ENCODE measurements at regions not wholly inside any gene's neighbourhood (a gene's known extent, or its start where the extent isn't known, plus 50 kb on each side); places are given as distances from the start of the nearest gene placed in this dataset.

- H3K36me3 ChIP-seq (ENCODE audit: control insufficient read depth, insufficient read depth, low read length), result no peaks in the 10 kb centered on the region
- no TSS peak for BruUV-seq (replicated peaks)
- FAIRE-seq, result no peak
- TF ChIP-seq, protein P1, sequence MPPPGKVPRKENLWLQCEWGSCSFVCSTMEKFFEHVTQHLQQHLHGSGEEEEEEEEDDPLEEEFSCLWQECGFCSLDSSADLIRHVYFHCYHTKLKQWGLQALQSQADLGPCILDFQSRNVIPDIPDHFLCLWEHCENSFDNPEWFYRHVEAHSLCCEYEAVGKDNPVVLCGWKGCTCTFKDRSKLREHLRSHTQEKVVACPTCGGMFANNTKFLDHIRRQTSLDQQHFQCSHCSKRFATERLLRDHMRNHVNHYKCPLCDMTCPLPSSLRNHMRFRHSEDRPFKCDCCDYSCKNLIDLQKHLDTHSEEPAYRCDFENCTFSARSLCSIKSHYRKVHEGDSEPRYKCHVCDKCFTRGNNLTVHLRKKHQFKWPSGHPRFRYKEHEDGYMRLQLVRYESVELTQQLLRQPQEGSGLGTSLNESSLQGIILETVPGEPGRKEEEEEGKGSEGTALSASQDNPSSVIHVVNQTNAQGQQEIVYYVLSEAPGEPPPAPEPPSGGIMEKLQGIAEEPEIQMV (tag; conservative IDR thresholded peaks at IDR 0.05; ENCODE audit: low read depth), result no peak
- no peak for TF ChIP-seq MCM5 (IDR thresholded peaks at IDR 0.05; ENCODE audit: low read depth)
- TF ChIP-seq CHD4 (IDR thresholded peaks at IDR 0.05; ENCODE audit: insufficient read depth, insufficient replicate concordance, low read depth, low read length, poor library complexity, severe bottlenecking), result no peak
- TF ChIP-seq, protein P2, sequence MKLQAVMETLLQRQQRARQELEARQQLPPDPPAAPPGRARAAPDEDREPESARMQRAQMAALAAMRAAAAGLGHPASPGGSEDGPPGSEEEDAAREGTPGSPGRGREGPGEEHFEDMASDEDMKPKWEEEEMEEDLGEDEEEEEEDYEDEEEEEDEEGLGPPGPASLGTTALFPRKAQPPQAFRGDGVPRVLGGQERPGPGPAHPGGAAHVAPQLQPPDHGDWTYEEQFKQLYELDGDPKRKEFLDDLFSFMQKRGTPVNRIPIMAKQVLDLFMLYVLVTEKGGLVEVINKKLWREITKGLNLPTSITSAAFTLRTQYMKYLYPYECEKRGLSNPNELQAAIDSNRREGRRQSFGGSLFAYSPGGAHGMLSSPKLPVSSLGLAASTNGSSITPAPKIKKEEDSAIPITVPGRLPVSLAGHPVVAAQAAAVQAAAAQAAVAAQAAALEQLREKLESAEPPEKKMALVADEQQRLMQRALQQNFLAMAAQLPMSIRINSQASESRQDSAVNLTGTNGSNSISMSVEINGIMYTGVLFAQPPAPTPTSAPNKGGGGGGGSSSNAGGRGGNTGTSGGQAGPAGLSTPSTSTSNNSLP (IDR thresholded peaks at IDR 0.05; ENCODE audit: borderline replicate concordance, low read depth, low read length), result no peak
- TF ChIP-seq DIDO1 (tag; IDR thresholded peaks at IDR 0.05; ENCODE audit: low read depth), result no peak
- no peak for TF ChIP-seq SIX5 (IDR thresholded peaks at IDR 0.05; ENCODE audit: borderline replicate concordance in 1 of 2, insufficient read depth in 1 of 2, low read depth in 1 of 2, low read length in 2 of 2)
- TF ChIP-seq ZBTB9 (CRISPR knock-in tag; IDR thresholded peaks at IDR 0.05), result no peak
- TF ChIP-seq, protein P3, sequence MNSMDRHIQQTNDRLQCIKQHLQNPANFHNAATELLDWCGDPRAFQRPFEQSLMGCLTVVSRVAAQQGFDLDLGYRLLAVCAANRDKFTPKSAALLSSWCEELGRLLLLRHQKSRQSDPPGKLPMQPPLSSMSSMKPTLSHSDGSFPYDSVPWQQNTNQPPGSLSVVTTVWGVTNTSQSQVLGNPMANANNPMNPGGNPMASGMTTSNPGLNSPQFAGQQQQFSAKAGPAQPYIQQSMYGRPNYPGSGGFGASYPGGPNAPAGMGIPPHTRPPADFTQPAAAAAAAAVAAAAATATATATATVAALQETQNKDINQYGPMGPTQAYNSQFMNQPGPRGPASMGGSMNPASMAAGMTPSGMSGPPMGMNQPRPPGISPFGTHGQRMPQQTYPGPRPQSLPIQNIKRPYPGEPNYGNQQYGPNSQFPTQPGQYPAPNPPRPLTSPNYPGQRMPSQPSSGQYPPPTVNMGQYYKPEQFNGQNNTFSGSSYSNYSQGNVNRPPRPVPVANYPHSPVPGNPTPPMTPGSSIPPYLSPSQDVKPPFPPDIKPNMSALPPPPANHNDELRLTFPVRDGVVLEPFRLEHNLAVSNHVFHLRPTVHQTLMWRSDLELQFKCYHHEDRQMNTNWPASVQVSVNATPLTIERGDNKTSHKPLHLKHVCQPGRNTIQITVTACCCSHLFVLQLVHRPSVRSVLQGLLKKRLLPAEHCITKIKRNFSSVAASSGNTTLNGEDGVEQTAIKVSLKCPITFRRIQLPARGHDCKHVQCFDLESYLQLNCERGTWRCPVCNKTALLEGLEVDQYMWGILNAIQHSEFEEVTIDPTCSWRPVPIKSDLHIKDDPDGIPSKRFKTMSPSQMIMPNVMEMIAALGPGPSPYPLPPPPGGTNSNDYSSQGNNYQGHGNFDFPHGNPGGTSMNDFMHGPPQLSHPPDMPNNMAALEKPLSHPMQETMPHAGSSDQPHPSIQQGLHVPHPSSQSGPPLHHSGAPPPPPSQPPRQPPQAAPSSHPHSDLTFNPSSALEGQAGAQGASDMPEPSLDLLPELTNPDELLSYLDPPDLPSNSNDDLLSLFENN (IDR thresholded peaks at IDR 0.05; ENCODE audit: low read depth in 2 of 2, low read length in 2 of 2), result no peak
- TF ChIP-seq ZNF253 (CRISPR knock-in tag; conservative IDR thresholded peaks at IDR 0.05), result no peak
Measured at GRCh38 chr1:239786464-239786863, 305.2 kb upstream of the FMN2 start.

More at GRCh38 chr1:239786464-239786863, 305.2 kb upstream of the FMN2 start:
- under 1% methylated on average over 10 of the region's 10 CpGs for WGBS (ENCODE audit: insufficient coverage, low coverage, missing lambda C conversion rate)
- Histone ChIP-seq H3K4me1 (replicated peaks in 1 of 2; ENCODE audit: control insufficient read depth in 2 of 2, insufficient read depth in 2 of 2, low read length in 2 of 2) (no peaks in the 10 kb centered on the region), H3K4me2 (ENCODE audit: insufficient read depth, low read length) (no peak overlapping the region), H3K9ac (ENCODE audit: insufficient read depth in 1 of 2, low read depth in 2 of 2, low read length in 2 of 2) (no peak overlapping the region), H3K27ac (ENCODE audit: extremely low read depth, low read depth, low read length) (no peak overlapping the region), H3K9me1 (ENCODE audit: control insufficient read depth, insufficient read depth, low read length) (no peaks in the 10 kb centered on the region), H3K79me2 (ENCODE audit: control insufficient read depth, insufficient read depth, low read length) (no peaks in the 10 kb centered on the region), H3K4me3 (no peak overlapping the region), H4K20me1 (replicated peaks; ENCODE audit: control insufficient read depth, insufficient read depth, low read length) (no peaks in the 10 kb centered on the region), H3K9me3 (replicated peaks; ENCODE audit: control insufficient read depth, insufficient read depth, low read depth, low read length) (no peaks in the 10 kb centered on the region), H2AFZ (ENCODE audit: low read depth, low read length) (no peak overlapping the region), H3K27me3 (ENCODE audit: control insufficient read depth in 2 of 2, insufficient read depth in 2 of 2, low read length in 2 of 2) (no peaks in the 10 kb centered on the region)
- ATAC-seq (no peak), DNase-seq (ENCODE audit: extremely low read depth in 1 of 4, low spot score in 3 of 4) (no peak)
- in situ Hi-C loops (cut with MboI) (no loop called here), intact Hi-C loops (cut with micrococcal nuclease) (no loop called here)
- CTCF ChIA-PET (ENCODE audit: low intra/inter-chr PET ratio), result no interaction called here
- POLR2A ChIA-PET, result no interaction called here

Measured in K562 (cell line).